Progenitor cell of endocrine pancreas (in vitro differentiated cells): ENCODE measurements at regions not wholly inside any gene's neighbourhood (a gene's known extent, or its start where the extent isn't known, plus 50 kb on each side); places are given as distances from the start of the nearest gene placed in this dataset.
A peak's percentile ranks its signal among the peaks of the same experiment; 100 is the strongest.

ENCODE experiments used
- DNase-seq: peaks from one replicate; pipeline ENCODE4 v3.0.0; 2021; ENCODE audit warnings: low spot score; ENCODE audit not compliant: unreplicated experiment
- H3K27ac Mint-ChIP-seq: 2 replicates; pipeline ENCODE4 v1.8.0; 2021; ENCODE audit warnings: mild to moderate bottlenecking, moderate library complexity, mixed read lengths
- H3K27me3 Mint-ChIP-seq: 2 replicates; pipeline ENCODE4 v1.8.0; 2021; ENCODE audit warnings: mixed read lengths
- H3K36me3 Mint-ChIP-seq: 2 replicates; pipeline ENCODE4 v1.8.0; 2022; ENCODE audit warnings: mixed read lengths; ENCODE audit not compliant: insufficient read depth
- H3K4me1 Mint-ChIP-seq: 2 replicates; pipeline ENCODE4 v1.8.0; 2021; ENCODE audit warnings: low read depth, mixed read lengths
- H3K4me3 Mint-ChIP-seq: 2 replicates; pipeline ENCODE4 v1.8.0; 2021; ENCODE audit warnings: low read depth, mild to moderate bottlenecking, moderate library complexity, mixed read lengths
- H3K9me3 Mint-ChIP-seq: 2 replicates; pipeline ENCODE4 v1.8.0; 2021; ENCODE audit warnings: low read depth, mixed read lengths
- TF ChIP-seq, protein P1 (sequence below): fragments of 200-600 bp; sonication (generic); IDR thresholded peaks from one replicate; pipeline ENCODE4 v1.5.0; 2021; ENCODE audit warnings: antibody characterized with exemption, mild to moderate bottlenecking; ENCODE audit not compliant: unreplicated experiment

DNA sequence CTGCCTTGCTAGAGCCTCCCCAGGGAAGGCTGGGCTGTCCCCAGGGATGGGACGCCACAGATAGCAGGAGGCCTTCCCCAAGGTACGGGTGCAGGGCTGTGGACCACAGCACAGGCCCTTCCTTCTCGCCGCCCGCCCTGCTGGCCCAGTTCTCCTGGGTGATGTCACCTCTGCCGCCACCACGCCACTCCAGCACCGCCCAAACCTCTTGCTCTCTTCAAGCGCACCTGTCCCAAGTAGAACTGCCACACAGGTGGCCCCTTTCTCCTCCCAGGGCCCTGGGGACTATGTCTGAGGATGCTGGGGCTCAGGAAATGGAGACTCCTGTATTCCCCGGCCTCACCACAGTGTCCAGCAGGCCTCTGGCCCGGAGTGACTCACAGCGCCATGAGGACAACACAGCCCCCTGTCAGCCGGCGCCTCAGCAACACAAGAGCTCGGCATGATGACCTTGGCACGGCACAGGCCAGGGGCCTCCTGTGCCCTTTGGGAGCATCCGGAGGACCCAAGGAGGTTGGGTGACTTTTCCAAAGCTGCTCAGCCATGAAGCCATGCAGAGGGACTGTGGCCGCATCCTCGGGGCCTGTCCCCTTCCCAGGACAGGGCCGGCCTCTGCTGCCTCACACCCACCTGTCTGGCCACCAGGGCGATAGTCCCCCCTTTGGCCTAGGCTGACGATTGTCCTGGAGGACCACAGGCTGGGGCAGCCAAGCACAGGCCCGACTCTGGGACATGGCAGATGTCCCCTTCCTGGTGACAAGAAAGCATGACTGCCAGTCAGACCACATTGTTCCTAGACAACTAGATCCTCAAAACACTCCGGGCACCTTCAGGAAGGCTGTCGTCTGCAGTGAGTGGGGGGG is 1023.5 kb downstream of the BRD1 start:
- peaks cover 2% of the 10 kb centered on the region for H3K9me3 Mint-ChIP-seq
- H3K27ac Mint-ChIP-seq, result no peak overlapping the region
- H3K4me3 Mint-ChIP-seq, result no peak overlapping the region
- H3K4me1 Mint-ChIP-seq, result peaks cover 13% of the 10 kb centered on the region
- DNase-seq, result no peak
- no peaks in the 10 kb centered on the region for H3K36me3 Mint-ChIP-seq
- peaks cover 5% of the 10 kb centered on the region for H3K27me3 Mint-ChIP-seq
- TF ChIP-seq, protein P1, sequence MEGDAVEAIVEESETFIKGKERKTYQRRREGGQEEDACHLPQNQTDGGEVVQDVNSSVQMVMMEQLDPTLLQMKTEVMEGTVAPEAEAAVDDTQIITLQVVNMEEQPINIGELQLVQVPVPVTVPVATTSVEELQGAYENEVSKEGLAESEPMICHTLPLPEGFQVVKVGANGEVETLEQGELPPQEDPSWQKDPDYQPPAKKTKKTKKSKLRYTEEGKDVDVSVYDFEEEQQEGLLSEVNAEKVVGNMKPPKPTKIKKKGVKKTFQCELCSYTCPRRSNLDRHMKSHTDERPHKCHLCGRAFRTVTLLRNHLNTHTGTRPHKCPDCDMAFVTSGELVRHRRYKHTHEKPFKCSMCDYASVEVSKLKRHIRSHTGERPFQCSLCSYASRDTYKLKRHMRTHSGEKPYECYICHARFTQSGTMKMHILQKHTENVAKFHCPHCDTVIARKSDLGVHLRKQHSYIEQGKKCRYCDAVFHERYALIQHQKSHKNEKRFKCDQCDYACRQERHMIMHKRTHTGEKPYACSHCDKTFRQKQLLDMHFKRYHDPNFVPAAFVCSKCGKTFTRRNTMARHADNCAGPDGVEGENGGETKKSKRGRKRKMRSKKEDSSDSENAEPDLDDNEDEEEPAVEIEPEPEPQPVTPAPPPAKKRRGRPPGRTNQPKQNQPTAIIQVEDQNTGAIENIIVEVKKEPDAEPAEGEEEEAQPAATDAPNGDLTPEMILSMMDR, result peak; percentile 26

DNA sequence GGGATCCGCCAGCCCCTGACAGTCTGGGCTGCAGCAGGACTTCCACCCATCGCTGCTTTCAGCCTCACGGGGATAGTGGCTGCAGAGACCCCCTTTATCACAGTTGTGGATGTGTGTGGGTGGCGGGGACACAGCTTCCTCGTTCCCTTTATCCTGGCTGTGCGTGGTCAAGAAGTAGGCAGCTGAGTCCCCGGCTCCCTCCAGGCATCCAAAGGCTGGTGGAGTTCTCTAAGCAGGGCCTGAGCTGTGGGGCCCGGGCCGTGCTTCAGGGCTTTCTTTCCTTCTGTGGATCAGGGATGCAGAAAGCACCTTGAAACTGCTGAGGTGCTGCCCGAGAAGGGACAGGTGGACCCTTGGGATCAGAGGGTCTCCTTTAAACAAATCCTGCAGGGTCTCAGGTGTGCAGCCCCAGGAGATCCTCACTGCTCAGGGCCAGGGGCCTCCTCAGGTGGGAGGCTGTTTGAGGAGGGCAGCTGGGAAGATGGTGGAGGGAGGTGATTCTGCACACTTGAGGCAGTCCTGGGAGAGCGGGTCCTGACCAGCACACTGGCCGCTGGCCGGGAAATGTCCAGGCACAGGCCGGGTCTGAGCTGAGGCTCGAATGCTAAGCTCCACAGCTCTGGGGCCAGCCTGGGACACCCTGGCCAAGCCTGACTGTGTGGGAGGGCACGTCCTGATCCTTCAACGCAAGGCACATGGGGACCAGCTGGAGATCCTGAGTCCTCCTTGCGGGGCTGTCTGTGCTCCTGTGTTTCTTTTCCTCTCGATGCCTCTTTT is 1024.3 kb downstream of the BRD1 start:
- no peaks in the 10 kb centered on the region for H3K36me3 Mint-ChIP-seq
- H3K27me3 Mint-ChIP-seq, result peaks cover 3% of the 10 kb centered on the region
- H3K27ac Mint-ChIP-seq, result no peak overlapping the region
- peaks cover 13% of the 10 kb centered on the region for H3K4me1 Mint-ChIP-seq
- TF ChIP-seq, protein P1, result no peak
- no peak overlapping the region for H3K4me3 Mint-ChIP-seq
- no peaks in the 10 kb centered on the region for H3K9me3 Mint-ChIP-seq
- no peak for DNase-seq

DNA sequence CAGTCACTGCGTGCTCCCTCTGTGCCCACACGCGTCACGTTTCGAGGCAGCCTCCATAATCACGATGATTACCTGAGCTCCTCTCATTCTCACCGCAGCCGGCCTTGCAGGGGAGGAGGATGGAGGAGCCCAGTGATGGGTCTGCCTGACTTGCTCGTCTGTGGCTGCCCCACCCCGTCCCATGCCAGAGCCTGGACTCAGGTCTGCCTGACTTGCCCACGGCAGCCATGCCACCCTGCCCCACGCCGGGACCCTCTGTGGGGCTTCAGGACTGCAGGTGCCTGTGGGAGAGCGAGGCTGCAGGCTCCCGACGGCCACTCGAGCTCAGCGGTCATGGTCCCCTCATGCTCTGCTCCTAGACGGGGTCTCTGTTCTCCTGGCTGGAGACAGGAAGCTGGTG is 1025.1 kb downstream of the BRD1 start:
- no peak for DNase-seq
- Mint-ChIP-seq H3K9me3 (no peaks in the 10 kb centered on the region), H3K27ac (no peak overlapping the region), H3K4me3 (no peak overlapping the region), H3K4me1 (peaks cover 13% of the 10 kb centered on the region), H3K36me3 (no peaks in the 10 kb centered on the region), H3K27me3 (no peaks in the 10 kb centered on the region)
- TF ChIP-seq, protein P1, result no peak

DNA sequence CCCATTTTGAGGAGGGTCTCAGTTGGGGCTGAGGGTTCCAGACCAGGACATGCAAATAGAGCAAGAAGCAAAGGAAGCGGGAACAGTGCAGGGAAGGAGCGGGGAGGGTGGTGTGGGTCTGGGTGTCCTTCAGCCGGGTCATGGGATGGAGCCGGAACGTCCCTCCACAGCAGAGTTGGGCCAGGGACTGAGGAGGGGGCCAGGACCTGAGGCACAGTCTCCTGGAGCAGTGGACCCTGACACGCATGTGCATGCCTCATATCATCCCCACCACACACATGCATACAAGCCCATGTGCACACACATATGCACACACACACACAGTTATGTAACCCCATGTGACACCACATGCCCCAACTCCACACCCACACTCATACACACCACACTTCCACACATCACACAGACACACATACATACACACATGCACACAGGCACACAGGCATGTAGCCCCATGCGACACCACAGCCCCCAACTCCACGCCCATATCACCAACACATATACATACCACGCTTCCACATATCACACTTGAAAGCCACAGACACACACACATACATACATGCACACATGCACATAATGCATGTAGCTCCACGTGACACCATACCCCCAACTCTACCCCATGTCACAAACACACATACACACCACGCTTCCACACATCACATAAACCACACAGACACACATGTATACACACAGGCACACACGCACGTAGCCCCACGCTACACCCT is 1026.6 kb downstream of the BRD1 start:
- Mint-ChIP-seq H3K27me3 (no peaks in the 10 kb centered on the region), H3K9me3 (no peaks in the 10 kb centered on the region), H3K27ac (no peak overlapping the region), H3K36me3 (no peaks in the 10 kb centered on the region), H3K4me3 (no peak overlapping the region), H3K4me1 (peaks cover 13% of the 10 kb centered on the region)
- TF ChIP-seq, protein P1, result no peak
- no peak for DNase-seq
